ENCODE measurements at regions not wholly inside any gene's neighbourhood (a gene's known extent, or its start where the extent isn't known, plus 50 kb on each side); places are given as distances from the start of the nearest gene placed in this dataset.

- no peak overlapping the region for H2BK5ac ChIP-seq (ENCODE audit: low read depth, low read length, poor library complexity, severe bottlenecking)
- H2BK120ac ChIP-seq (ENCODE audit: low read depth, low read length) = no peak overlapping the region
- peak overlapping the region; percentile 28; the same call in 1 of the 2 replicates for H3K27ac ChIP-seq (ENCODE audit: insufficient read depth, low read length)
- peak overlapping the region; percentile 61 for H3K4me2 ChIP-seq (ENCODE audit: low read depth, low read length)
- no peak overlapping the region for H4K5ac ChIP-seq (ENCODE audit: low read depth, low read length)
- no peaks in the 10 kb centered on the region for H3K79me1 ChIP-seq (ENCODE audit: low read depth in 1 of 2, low read length in 2 of 2)
- H2AFZ ChIP-seq (replicated peaks; ENCODE audit: low read length, poor library complexity) = peak overlapping the region; percentile 89
- no peak overlapping the region for H4K91ac ChIP-seq (ENCODE audit: insufficient read depth, low read depth, low read length)
- 2% methylated on average over 32 of the region's 64 CpGs; no CpG with 5 or more reads in 1 of the 2 experiments for WGBS, 2 experiments (ENCODE audit: extremely low coverage in 2 of 2, insufficient read length in 1 of 2)
- H4K20me1 ChIP-seq (ENCODE audit: insufficient read depth, low read length) = no peaks in the 10 kb centered on the region
- H3K4ac ChIP-seq (ENCODE audit: low read depth, low read length) = no peak overlapping the region
- H3K4me3 ChIP-seq (ENCODE audit: insufficient read depth, low read depth, low read length) = peak overlapping the region; percentile 63
- no peak overlapping the region for H2BK20ac ChIP-seq (ENCODE audit: low read depth, low read length)
- no peak overlapping the region for H3K23ac ChIP-seq (ENCODE audit: low read depth, low read length)
- intact Hi-C loops (cut with micrococcal nuclease) = no loop called here
- H4K8ac ChIP-seq (ENCODE audit: low read depth in 2 of 2, low read length in 2 of 2) = no peak overlapping the region
- no peaks in the 10 kb centered on the region for H3K9me1 ChIP-seq (ENCODE audit: insufficient read depth, low read length)
- peak overlapping the region; percentile 9 for H2AK9ac ChIP-seq (replicated peaks; ENCODE audit: low read depth, low read length, poor library complexity)
- no peak overlapping the region for H3K14ac ChIP-seq (replicated peaks; ENCODE audit: low read depth, low read length)
- dilution Hi-C loops (cut with HindIII; ENCODE audit: low sequenced_read_pairs, unreplicated experiment) = no loop called here
- H2AK5ac ChIP-seq (ENCODE audit: low read depth, low read length) = no peak overlapping the region
- no peak for DNase-seq
- H2BK15ac ChIP-seq (ENCODE audit: low read depth, low read length) = no peak overlapping the region
- no peak overlapping the region for H3K18ac ChIP-seq (ENCODE audit: low read depth, low read length)
- H3K56ac ChIP-seq (ENCODE audit: extremely low read depth, insufficient read depth, low read length) = no peak overlapping the region
- ATAC-seq (ENCODE audit: low read depth) = peak; percentile 63
- H3K36me3 ChIP-seq (ENCODE audit: control insufficient read depth, insufficient read depth, low read length) = no peaks in the 10 kb centered on the region
- in situ Hi-C loops (cut with MboI; ENCODE audit: low sequenced_read_pairs) = no loop called here
- no peaks in the 10 kb centered on the region for H3K9me3 ChIP-seq (ENCODE audit: control insufficient read depth, insufficient read depth, low read length)
- H3K27me3 ChIP-seq (ENCODE audit: control insufficient read depth, insufficient read depth, low read length) = peaks cover 27% of the 10 kb centered on the region
- CTCF ChIA-PET = no interaction called here
- BruUV-seq (replicated peaks) = no TSS peak
- POLR2A ChIA-PET (ENCODE audit: unreplicated experiment) = no interaction called here
- peak overlapping the region; percentile 3 for H3K9ac ChIP-seq (ENCODE audit: low read depth, low read length)
- no peaks in the 10 kb centered on the region for H3K4me1 ChIP-seq (ENCODE audit: control insufficient read depth, insufficient read depth, low read length)
- TF ChIP-seq FOS (IDR thresholded peaks at IDR 0.05; ENCODE audit: low read depth, low read length) (no peak), BHLHE40 (IDR thresholded peaks at IDR 0.05; ENCODE audit: low read depth, low read length) (no peak), CTCF (conservative IDR thresholded peaks at IDR 0.05; ENCODE audit: low read depth, low read length) (no peak), RFX5 (IDR thresholded peaks at IDR 0.05; ENCODE audit: low read depth, low read length) (no peak), RAD21 (IDR thresholded peaks at IDR 0.05; ENCODE audit: low read length) (no peak), CHD1 (IDR thresholded peaks at IDR 0.05; ENCODE audit: low read depth, low read length) (no peak), MXI1 (IDR thresholded peaks at IDR 0.05; ENCODE audit: borderline replicate concordance, low read depth, low read length) (no peak), POLR2A (IDR thresholded peaks at IDR 0.05; ENCODE audit: low read depth, low read length) (no peak), NFE2L2 (IDR thresholded peaks at IDR 0.05; ENCODE audit: low read depth, low read length) (no peak), CEBPB (IDR thresholded peaks at IDR 0.05; ENCODE audit: low read depth, low read length) (no peak), MAZ (IDR thresholded peaks at IDR 0.05; ENCODE audit: borderline replicate concordance, low read depth, low read length) (no peak), USF2 (IDR thresholded peaks at IDR 0.05; ENCODE audit: low read depth, low read length) (no peak), ELK1 (IDR thresholded peaks at IDR 0.05; ENCODE audit: borderline replicate concordance, low read depth, low read length) (no peak), RCOR1 (IDR thresholded peaks at IDR 0.05; ENCODE audit: insufficient replicate concordance, low read length) (no peak), MAFK (IDR thresholded peaks at IDR 0.05; ENCODE audit: low read depth, low read length) (no peak)
Measured at GRCh38 chr4:41360921-41361793, 104.4 kb downstream of the UCHL1 start.

Data from IMR-90 (cell line).